Activated CD4-positive, alpha-beta T cell treated with anti-CD3 and anti-CD28 coated beads, Interleukin-2, amount 50 U/mL, for 16 hours (primary cell): ENCODE measurements at regions not wholly inside any gene's neighbourhood (a gene's known extent, or its start where the extent isn't known, plus 50 kb on each side); places are given as distances from the start of the nearest gene placed in this dataset.
"Not testable (repeated sequence)": the region's sequence is repeated elsewhere in the genome, so short reads cannot be mapped to it uniquely, and the experiment has no call there.

ENCODE experiments used
- DNase-seq: peaks from one replicate; pipeline ENCODE4 v3.0.0-alpha.2; 2020

DNA sequence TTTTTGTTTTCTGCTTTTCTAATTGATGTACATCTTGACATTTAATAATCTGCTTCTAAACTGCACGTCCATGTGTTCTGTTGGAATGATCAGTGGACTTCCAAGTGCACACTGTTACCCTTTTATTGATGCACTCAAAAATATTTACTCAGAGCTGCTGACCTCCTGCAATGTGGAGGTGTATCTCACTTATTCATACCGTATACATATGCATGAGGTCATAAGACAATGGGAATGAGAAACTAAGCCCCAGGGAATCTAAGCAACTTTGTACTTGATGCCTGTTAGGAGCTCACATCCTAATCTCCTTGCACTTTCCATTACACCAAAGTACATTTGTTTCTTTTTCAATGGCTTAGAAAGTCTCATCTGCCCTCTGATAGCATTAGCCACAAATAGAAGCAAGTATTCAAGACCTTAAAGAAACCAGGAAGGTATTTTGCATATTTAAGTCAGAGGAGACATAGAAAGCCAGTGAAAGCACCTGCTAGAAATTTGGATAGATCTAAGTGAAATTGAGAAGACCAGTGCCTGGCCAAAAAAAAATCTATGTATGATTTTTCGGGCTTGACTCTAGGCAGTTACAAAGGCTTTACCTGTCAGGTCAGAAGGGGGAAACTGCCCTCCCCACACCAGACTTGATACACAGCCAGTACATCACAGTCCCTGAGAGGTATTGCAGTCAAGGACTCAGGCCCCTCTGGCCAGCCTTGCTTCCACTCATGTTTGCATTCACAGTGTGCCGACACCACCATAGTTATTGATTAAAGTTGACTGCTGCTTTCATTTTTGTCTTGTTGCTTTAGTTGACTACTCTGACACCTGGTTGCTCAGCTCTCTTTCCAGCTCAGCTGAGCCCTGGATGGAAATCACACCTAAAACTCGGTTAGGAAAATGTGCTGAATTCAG lies 391.7 kb upstream of the CYRIA start:
- no peak for DNase-seq

DNA sequence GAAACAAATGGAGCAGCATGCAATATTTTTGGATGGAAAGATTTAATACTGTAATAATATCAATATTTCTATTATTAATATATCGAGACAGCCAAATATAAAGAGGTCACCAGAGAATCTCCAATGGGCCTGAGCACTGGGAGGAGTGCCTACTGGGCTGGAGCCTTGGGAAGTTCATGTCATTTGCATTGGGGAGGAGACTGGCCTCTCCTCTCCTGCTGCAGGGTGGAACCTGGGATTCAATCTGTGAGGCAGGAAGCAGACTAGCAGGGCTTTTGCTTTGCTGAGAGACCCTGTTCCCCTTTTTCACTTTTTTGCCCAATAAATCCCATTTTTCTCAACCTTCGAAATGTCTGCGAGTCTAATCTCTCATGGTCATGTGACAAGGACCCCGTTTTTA lies 390.6 kb upstream of the CYRIA start:
- DNase-seq: no peak

DNA sequence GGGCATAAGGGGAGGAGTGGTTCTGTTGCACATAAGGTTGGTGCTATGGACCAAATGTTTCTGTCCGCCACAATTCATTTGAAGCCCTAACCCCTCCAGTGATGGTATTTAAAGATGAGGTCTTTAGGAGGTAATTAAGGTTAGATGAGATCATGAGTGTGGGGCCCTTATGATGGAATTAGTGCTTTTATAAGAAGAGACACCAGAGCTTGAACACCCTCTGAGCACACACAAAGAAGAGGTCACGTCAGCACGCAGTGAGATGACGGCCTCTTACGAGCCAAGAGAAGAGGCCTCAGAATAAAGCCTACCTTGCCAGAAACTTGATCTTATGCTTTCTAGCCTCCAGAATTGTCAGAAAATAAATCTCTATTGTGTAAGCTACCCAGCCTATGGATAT lies 386.4 kb upstream of the CYRIA start:
- no peak for DNase-seq

DNA sequence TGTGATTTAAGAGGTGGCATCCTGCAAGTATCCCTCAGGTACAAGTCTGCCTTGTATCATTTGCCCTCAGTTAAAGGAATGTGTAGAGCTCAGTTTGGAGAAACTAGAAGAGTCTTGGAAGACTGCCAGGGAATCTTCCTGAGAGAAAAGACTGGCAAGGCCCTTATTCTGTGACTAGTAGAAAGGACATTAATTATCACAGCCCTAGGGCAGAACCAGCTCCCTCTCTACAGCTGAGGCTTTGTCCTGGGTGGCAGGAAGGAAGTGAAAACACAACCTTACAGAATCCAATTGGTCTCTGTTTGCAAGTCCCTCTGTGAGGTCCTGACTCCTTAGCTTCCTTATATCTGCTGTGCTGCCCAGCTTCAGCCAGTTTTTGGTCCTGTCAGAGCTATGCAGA lies 385.9 kb upstream of the CYRIA start:
- no peak for DNase-seq

DNA sequence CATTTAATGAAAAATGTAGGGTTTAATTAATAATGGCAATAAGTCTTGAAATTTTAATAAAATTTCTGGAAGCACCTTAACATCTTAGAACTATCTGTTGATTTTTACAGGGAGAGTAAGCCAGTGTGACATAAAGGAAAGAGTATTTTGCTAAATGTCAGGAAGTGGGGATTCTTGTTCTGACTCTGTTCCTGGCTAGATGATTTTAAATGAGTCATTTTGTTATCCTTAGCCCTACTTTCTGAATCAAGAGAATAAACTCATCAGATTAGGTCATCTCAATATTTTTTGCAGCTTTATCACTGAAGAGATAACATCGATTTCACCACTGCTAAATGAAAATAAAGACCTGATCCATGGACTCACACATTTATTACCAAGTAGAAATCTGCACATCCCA lies 377.5 kb upstream of the CYRIA start:
- DNase-seq: peak; percentile 23

DNA sequence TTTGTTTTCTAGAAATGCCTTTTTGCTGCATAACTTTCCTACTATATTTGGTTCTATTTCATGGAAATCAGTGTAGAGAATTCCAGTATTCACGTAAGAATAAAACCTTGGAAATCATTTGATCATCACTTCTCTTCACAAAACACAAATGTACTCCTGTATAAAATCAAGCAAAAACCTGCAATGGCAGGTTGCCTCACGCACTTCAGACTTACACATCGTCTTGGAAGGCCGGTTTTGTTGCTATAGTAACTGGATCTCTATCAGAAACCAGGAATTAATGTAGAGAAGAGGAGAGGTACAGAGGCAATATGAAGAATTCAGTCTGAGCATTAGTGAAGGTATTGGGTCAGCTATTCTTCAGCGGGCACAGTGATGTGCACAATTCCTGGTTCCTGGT lies 370.7 kb upstream of the CYRIA start:
- DNase-seq: no peak

DNA sequence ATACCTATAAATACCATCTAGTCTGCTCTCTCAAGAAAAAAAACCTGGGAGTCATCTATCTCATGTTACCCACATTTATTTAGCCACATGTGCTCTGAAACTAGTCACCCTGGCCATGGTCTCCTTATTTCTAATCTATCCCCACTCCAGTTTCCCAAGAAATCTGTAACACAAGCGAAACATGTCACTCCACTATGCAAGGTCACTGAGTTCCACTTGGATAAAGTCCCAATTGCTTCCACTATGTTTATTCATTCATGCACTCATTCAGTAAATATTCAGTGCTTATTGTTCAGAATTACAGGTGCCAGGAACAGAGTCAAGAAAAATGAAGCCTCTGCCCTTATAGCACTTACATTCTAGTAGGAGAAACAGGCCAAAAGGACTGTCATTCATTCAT lies 369.4 kb upstream of the CYRIA start:
- no peak for DNase-seq

DNA sequence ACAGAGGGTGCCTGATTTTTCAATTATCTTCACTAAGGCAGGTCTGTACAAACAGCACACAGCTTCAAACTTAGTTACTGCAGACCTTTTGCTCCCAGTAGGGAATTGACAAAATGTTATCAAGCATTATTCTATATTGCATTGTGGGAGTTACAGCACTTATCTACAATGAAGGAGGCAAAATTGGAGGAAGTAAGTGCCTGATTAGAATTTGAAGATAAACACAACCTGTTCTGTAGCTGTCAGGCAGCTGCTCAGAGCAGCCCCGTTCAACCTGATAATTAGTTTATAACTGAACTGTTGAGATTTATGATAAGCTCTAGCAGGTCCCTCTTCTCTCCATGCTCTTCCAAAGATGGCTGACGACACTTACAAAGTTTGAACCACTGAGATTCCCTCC lies 364.4 kb upstream of the CYRIA start:
- DNase-seq: no peak

DNA sequence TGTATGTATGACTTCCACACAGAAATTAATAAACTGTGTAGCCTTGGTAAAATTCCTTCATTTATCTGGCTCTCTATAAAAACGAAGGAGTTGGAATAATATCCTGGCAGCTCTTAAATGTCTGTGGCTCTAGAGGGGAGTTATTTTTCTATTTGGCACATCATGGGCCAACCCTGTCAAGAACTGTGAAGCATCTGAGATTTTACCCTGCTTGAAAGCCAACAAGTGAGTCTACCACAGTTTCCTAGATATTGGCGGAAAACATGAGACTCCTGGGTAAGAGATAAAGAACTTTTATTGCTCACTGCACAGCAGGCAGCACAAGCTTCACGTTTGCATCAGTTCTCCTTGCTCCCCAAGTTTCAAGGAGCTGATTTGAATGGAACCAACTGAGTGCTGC lies 346.7 kb upstream of the CYRIA start:
- no peak for DNase-seq

DNA sequence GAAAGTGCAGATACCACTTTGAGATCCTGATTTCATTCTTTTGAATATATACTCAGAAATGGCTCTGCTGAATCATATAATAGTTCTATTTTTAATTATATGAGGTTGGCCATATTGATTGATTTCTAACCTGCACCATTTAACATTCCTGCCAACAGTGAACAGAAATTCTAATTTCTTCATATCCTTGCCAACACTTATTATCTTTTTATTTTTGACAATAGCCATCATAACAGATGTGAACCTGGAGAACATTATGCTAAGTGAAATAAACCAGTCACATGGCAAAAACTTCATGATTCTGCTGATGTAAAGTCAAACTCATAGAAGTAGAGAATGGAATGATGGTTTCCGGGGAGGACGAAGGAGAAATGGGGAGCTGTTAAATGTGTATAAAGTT lies 344.5 kb upstream of the CYRIA start:
- no peak for DNase-seq

DNA sequence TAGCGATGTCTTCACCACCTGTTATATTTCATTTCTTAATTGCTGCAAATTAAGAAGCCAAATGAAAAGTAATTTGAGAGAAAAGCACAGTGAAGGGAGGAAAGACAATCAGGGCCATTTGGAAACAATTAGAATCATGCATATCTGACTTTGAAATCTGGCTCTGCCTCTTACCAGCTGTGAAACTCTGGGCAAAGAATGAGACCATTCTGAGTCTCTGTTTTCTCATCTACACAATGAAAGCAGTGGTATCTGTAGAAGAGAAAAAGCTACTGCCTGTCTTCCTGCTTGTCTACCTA lies 334.5 kb upstream of the CYRIA start:
- DNase-seq: no peak

DNA sequence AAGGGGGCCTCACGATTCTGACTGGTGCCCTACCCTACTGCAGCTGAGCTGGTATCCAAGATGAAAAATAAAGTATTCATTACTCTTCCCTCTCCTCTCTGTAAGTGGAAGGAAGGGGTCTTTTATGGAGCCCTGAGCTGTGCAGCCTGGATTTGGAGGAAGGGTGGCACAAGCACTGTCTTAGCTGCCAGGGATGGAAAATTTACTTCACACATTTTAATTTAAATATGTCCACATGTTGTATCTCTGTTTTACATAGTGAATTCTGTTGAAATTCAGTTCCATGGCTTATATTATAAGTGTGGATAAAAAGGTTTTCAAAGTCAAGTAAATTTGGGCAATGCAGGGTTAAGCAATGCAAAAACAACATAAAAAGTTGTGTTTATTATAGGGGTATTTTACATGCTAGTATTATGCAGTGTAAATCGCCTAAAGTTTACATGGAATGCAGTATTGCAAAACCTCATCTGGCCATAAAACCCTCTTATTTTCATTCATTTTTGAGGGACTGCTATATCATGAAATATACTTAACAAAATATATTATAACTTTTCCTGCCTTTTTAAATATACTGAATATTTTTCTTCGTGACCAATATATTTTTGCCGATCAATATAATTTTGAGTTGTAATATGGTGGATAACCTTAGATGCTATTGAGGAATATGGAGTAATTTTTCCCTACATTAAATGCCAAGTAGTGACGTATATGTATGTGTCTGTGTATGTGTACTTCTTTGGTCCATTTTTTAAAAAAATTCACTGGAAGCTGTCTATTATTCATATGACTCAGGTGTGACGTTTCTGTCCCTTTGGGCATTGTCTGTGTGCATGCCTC lies 333.9 kb upstream of the CYRIA start:
- no peak for DNase-seq

DNA sequence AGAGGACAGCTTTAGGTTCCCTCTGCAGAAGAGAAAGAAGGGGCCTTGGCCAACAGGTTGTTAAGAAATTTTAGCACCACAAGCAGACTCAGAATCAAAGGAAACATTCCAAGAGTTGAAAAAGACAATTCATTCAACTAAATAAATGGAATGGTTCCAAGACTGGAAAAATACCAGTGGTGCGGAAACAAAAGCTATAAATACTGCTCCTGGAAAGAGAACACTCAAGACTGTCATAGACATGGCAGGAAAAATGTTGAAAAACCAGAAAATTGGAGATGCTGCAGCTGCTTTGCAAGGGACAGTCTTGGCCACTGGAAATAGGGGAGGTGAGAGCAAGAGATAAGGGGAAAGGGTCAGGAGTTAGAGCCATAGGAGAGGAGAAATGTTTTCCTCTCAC lies 312.7 kb upstream of the CYRIA start:
- DNase-seq: no peak

DNA sequence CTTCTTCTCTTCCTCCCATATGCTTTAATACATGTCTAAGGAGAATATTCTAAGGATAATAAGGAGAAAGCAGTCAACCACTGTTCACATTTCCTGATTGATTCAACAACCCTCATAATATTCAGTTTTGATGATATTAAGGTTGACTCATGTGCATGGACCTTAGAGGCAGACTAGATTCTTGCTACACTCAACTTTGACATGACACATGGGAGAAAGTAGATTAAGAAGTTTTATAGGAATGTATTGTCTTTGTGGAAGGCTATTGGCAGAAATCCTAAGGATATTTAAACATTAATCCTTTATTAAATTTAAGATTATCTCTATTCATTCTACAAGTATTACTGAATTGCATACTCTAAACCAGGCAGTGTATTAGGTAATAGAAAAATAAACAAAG lies 309.1 kb upstream of the CYRIA start:
- DNase-seq: no peak

DNA sequence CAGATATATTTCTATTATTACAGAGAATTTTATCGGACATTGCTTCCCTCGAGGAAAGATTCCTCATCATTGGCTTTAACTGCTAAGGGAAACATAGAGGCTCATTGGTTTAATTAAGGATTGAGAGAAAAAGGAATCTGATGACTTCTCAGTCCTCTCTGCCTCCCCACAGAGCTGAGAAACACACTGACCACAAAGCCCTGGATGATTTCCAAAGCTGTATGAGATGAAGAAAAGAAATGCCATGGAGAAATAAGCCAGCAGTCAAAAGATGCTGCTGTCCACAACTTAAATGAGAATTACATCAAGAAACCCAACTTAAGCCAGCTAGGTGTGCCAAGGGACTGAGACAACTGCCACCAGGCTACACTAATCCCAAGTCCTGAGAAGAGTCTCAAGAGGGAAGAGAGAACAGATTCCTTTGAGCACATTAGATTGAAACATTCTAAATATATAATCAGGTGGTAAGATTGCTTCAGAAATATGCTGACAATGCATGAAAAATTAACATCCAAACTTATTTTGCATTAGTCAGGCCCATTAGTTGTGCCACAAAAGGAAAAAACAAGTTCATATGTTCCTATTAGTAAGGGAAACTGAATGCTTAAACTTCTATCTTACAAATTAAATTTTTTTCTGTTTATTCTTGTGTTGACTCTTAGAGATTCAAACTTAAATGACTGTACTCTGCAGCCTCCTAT lies 308.1 kb upstream of the CYRIA start:
- DNase-seq: no peak

DNA sequence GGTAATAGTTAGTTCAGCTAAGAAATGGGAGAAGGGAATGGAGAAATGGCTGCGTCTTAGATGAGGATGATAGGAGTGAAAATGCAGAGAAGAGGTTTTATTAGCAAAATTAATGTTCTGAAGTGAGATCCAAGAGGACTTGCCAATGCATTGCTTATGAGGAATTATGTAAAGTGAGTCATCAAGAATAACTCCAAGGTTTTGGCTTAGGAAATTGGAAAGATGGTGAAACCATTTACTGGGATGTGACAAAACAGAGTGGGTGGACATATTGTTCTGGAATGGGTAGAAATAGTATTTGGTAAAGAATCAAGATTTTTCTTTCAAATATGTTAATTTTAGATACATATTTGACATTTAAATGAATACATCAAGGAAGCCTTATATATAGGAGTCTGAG lies 306.6 kb upstream of the CYRIA start:
- DNase-seq: no peak

DNA sequence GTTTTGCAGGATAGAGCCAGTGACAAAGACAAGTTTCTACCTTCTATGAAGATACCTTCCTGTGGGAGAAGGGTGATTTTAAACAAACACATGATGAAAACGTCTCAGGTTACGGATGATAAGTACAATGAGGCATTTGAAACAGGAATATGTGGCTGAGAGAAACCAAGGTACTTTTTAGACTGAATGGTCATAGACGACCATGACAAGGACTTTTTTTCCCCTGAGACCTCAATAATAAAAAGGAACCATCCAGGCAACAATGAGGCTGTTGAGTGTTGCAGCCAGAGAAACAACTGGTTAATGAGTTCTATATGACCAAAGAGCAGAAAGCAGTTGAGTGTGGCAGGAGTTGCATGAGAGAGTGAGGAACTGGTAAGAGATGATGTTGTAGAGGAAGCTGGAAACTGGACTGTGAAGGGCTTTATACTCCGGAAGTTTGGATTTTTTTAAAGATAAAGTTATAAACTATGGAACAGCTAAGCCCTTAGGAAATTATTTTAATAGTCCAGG lies 306.1 kb upstream of the CYRIA start:
- DNase-seq: no peak

DNA sequence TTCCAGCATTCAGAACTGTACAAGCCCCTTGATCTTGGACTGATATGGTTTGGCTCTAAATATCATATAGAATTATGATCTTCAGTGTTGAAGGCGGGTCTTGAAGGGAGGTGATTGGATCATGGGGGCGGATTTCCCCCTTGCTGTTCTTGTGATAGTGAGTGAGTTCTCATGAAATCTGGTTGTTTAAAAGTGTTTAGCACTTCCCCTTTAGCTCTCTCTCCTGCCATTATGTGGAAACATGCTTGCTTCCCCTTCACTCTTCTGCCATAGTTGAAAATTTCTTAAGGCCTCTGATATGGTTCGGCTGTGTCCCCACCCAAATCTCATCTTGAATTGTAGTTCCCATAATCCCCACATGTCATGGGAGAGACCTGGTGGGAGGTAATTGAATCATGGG lies 305.3 kb upstream of the CYRIA start:
- DNase-seq: not testable (repeated sequence)

DNA sequence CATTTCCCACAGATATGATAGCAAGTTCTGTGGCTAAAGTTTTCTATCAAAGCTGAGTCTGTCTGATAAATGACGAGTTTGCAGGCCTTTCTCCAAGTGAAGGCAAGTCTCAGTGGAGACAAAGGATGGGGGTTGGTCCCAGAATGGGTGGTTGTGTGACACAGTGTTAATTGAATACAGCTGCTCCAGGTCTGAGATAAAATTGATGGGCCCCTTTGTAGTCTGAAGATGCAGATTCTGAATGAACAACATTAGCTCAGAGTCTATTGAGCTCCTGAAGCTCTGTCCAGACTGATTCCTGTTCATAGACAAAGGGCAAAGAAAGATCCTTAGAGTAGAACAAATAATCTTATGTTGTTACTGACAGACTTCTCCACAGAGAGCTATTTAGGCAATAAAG lies 296.9 kb upstream of the CYRIA start:
- no peak for DNase-seq

DNA sequence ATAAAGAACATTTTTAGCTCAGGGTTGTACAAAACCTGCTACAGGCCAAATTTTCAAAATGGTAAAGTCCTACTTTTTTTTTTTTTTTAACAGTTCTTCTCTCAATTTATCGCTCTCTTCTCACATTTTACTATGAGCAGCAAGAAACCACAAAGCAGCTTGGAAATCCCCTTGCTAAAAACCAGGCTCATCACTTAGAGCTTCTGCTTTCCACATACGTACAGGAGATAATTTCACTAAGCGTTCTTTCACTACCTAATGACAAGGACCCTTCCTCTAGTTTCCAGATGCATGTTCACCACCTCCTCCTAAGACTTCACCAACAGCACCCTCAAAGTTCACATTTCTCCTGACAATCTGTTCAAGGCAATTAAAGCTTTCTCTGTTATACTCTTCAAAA lies 294.9 kb upstream of the CYRIA start:
- DNase-seq: no peak

DNA sequence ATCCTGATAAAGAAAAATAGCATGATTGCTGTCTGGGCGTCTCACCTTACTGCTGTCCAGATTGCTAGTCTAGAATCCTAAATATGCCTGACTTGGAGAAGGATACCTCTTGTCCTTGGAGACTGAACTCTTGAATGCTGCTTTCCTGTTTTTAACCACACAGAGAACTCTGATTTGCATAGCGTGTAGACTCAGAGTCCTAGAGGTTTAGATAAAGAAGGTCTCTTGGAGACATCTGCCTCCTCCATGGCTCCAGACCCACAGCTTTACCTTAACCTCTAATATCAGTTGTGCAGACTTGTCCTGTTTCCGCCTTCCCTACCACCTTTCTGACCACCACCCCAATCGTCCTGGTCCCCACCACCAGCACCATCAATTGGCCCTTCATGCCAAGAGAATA lies 292.6 kb upstream of the CYRIA start:
- DNase-seq: no peak

DNA sequence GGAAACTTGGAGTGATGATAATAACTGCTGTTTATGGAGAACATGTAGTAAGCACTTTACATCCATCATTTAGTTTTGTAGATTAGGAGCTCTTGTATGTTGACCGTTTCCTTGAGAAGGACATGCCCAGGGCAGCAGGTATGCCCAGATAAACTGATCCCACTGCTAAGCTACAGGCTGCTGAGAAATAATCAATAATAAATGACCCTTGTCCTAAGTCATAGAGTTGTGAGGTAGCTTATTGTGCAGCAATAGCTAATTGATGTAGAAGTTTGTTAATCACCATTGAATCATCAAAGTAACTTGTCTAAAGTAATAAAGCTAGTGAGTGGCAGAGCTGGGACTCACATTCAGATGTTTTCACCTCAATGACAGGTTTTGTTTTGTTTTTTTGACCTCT lies 287.2 kb upstream of the CYRIA start:
- no peak for DNase-seq

DNA sequence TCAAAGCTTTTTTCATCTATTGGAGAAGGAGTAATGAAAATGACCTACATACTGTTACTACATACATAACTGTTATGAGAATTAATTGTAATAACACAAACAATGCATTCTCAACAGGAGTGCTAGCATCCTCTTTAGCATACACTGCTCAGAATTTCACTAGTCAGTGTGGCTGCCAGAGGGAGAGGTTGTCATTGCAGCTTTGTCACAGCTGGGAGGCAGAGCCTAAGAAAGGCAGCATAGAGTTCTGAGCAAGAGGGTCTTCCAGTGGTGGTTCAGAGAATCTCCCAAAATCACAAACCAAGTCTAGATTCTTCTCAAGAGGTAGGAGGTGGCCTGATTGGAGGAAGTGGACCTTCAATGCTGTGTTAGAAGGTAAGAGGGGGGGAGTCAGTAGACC lies 286.7 kb upstream of the CYRIA start:
- no peak for DNase-seq

DNA sequence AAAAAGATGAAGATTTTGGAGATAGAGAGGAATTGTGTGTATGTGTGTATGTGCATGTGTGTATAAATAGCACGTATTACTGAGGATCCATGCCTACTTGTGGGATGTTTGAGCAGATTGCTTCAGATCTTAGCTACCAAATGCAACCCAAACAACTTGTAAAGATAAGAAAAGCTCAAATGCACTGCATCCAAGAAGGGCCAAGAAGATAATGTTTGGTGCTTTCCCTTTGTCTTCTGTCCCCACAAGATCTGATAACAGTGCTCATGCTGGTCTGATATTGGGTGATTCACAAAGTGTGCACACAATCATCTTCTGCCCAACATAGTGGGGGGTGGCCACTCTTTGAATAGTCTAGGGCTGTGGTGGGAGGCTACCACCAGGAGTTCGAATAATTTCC lies 284.8 kb upstream of the CYRIA start:
- DNase-seq: no peak
